GM12891 (cell line): ENCODE measurements at regions not wholly inside any gene's neighbourhood (a gene's known extent, or its start where the extent isn't known, plus 50 kb on each side); places are given as distances from the start of the nearest gene placed in this dataset.

Experiments used
- POLR2AphosphoS5 ChIP-seq: IDR thresholded peaks from 2 replicates; pipeline ENCODE4 v1.6.1; 2011; ENCODE audit warnings: low read depth, low read length, control low read depth
- POU2F2 ChIP-seq: IDR thresholded peaks from 2 replicates; pipeline ENCODE4 v1.6.1; 2011; ENCODE audit warnings: low read depth, mild to moderate bottlenecking, control low read depth, low read length, moderate library complexity
- TAF1 ChIP-seq: IDR thresholded peaks from 2 replicates; pipeline ENCODE4 v1.6.1; 2011; ENCODE audit warnings: low read depth, low read length, control low read depth

DNA sequence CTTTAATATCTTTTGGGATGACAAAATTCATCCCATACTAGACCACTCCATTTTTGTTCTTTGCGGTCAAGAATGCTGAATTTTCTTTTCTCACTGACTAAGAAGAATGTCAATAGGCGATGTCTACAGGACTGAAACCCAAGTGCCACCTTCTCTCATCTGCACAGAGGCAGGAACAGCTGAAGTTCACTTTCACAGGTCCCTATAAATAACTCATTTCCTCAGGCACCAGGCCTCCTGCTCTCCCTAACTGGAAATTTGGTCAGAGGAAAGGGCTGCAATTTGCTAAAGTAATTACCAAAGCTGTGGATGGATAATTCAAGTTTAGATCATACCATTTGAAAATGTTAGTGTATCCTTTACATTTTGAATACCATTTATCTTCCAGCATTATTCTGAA lies 142.9 kb downstream of the DIRAS2 start:
- TF ChIP-seq POLR2AphosphoS5 (no peak), TAF1 (no peak), POU2F2 (no peak)
